ENCODE measurements at regions not wholly inside any gene's neighbourhood (a gene's known extent, or its start where the extent isn't known, plus 50 kb on each side); places are given as distances from the start of the nearest gene placed in this dataset.

DNA sequence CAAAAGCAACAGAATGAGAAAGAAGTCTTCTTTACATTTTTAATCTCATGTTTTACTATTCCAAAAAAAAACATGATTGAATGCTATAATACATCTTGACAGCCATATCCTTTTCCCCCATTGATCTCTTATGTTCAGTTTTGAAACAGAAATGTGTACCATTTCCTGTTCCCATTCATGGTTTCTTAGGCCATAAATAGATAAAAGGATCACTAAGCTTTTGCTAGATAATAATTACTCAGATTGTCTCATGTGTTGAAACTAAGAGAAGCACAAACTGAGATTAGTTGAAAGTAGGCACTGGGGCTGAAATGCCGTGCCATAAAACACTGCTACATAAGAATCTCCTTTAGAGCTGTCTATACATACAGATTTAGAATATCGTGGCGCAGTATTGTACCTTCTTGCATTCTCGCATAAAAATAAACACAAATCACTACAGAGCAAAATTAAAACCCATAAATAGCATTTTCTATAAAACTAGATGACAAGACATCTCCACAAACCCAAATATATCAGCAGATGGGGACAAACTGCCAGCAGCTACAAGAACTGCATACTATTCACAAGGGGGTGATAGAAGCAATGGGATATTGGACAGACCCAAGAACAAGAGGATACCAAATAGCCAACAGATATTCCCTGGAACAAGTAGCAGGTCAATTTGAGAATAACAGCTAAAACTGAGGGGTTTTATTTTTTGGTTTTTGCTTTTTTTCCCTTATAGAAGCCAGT lies 405.3 kb upstream of the PRMT6 start:
- Histone ChIP-seq H3K14ac (ENCODE audit: low read length) (no peak overlapping the region), H2BK5ac (ENCODE audit: low read depth, low read length, poor library complexity) (no peak overlapping the region), H3K4me1 (ENCODE audit: control insufficient read depth in 1 of 2, insufficient read depth in 2 of 2, low read length in 2 of 2) (no peaks in the 10 kb centered on the region), H2AFZ (ENCODE audit: insufficient read depth, low read length, poor library complexity) (no peak overlapping the region), H4K12ac (ENCODE audit: low read depth, low read length) (no peak overlapping the region), H2AK5ac (ENCODE audit: low read length) (no peak overlapping the region), H2BK120ac (ENCODE audit: insufficient read depth, low read length, poor library complexity) (no peak overlapping the region), H4K8ac (ENCODE audit: low read depth, low read length) (no peak overlapping the region), H3K23ac (ENCODE audit: low read length) (no peak overlapping the region), H3K27ac (ENCODE audit: low read depth, low read length) (no peak overlapping the region), H3K4ac (ENCODE audit: low read depth, low read length) (no peak overlapping the region), H3K79me1 (ENCODE audit: low read length) (no peaks in the 10 kb centered on the region), H3K4me2 (ENCODE audit: low read length) (no peak overlapping the region), H3K9ac (ENCODE audit: low read length) (no peak overlapping the region), H3K18ac (ENCODE audit: low read length) (no peak overlapping the region), H3K36me3 (ENCODE audit: control insufficient read depth in 1 of 2, insufficient read depth in 2 of 2, low read length in 2 of 2) (no peaks in the 10 kb centered on the region), H3K9me3 (ENCODE audit: insufficient read depth, low read depth, low read length) (no peaks in the 10 kb centered on the region), H3K4me3 (ENCODE audit: low read depth, low read length) (no peak overlapping the region), H4K91ac (ENCODE audit: low read depth, low read length) (no peak overlapping the region), H2BK12ac (ENCODE audit: low read length) (no peak overlapping the region), H3K27me3 (ENCODE audit: insufficient read depth, low read length) (no peaks in the 10 kb centered on the region), H3K79me2 (ENCODE audit: control insufficient read depth, insufficient read depth, low read length, poor library complexity) (no peaks in the 10 kb centered on the region)
- WGBS (ENCODE audit: extremely low coverage, insufficient coverage, insufficient read length) = no CpG with 5 or more reads among the region's 4 CpGs
- DNase-seq = no peak

DNA sequence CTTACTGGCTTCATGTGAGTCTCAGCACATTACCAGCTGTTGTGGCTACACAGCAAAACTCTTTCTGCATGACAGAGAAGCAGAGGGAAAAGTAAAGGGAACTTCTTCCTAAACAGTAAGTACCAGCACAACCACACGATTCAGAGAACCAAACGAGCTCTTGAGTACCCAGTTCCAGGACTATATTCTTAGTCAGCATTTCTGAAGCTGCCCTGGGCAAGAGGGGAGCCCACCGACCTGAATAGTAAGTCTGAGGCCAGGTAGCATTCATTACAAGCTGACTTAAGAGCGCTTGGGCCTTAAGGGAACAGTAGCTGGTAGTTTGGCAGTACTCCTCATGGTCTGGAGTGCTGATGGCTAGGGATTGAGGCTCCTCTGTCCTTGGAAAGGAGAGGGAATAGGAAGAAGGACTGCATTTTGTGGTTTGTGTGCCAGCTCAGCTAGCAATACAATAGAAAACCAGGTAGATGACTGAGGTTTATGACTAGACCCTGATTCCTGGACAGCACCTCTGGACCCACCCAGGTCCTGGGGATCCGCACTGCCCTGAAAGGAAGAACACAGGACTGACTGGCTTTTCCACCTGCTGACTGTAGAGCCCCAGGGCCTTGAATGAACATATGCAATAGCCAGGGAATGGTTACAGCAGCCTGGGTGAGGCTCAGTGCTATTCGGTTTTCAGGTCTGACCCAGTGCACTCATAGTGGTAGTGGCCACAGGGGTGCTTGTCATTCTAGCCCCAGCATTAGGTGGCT lies 396.8 kb upstream of the PRMT6 start:
- Histone ChIP-seq H3K4me3 (ENCODE audit: low read depth, low read length) (no peak overlapping the region), H3K27me3 (ENCODE audit: insufficient read depth, low read length) (no peaks in the 10 kb centered on the region), H3K79me1 (ENCODE audit: low read length) (no peaks in the 10 kb centered on the region), H4K12ac (ENCODE audit: low read depth, low read length) (no peak overlapping the region), H4K91ac (ENCODE audit: low read depth, low read length) (no peak overlapping the region), H3K9me3 (ENCODE audit: insufficient read depth, low read depth, low read length) (peaks cover 2% of the 10 kb centered on the region), H3K36me3 (ENCODE audit: control insufficient read depth in 1 of 2, insufficient read depth in 2 of 2, low read length in 2 of 2) (no peaks in the 10 kb centered on the region), H3K18ac (ENCODE audit: low read length) (no peak overlapping the region), H2AK5ac (ENCODE audit: low read length) (no peak overlapping the region), H2BK120ac (ENCODE audit: insufficient read depth, low read length, poor library complexity) (no peak overlapping the region), H3K9ac (ENCODE audit: low read length) (no peak overlapping the region), H3K27ac (ENCODE audit: low read depth, low read length) (no peak overlapping the region), H2BK5ac (ENCODE audit: low read depth, low read length, poor library complexity) (no peak overlapping the region), H2AFZ (ENCODE audit: insufficient read depth, low read length, poor library complexity) (no peak overlapping the region), H3K79me2 (ENCODE audit: control insufficient read depth, insufficient read depth, low read length, poor library complexity) (no peaks in the 10 kb centered on the region), H3K4me2 (ENCODE audit: low read length) (no peak overlapping the region), H4K8ac (ENCODE audit: low read depth, low read length) (no peak overlapping the region), H3K4me1 (ENCODE audit: control insufficient read depth in 1 of 2, insufficient read depth in 2 of 2, low read length in 2 of 2) (no peaks in the 10 kb centered on the region), H2BK12ac (ENCODE audit: low read length) (no peak overlapping the region), H3K23ac (ENCODE audit: low read length) (no peak overlapping the region), H3K4ac (ENCODE audit: low read depth, low read length) (no peak overlapping the region), H3K14ac (ENCODE audit: low read length) (no peak overlapping the region)
- WGBS (ENCODE audit: extremely low coverage, insufficient coverage, insufficient read length) = no CpG with 5 or more reads among the region's 6 CpGs
- DNase-seq = no peak

DNA sequence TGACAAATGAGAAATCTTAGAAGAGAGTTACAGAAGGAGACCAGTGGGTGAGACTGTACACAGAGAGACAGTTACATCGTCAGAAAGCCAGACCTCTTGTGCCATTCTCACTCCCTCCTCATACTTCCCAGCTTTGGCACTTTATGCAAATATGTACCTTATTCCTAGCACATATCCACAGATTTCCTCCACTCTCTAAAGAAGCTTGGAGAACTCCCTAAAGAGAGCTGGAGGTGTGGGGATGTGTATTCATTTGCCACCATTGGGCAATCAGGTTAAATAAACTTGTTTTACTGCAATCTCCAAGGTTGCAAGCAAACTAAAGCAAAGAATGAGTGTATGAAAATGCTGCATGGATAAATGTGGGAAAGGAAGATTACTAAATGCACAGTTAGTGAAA lies 380.9 kb upstream of the PRMT6 start:
- no peak overlapping the region for H2AK5ac ChIP-seq (ENCODE audit: low read length)
- no peaks in the 10 kb centered on the region for H3K79me1 ChIP-seq (ENCODE audit: low read length)
- H3K4me1 ChIP-seq (ENCODE audit: control insufficient read depth in 1 of 2, insufficient read depth in 2 of 2, low read length in 2 of 2) = no peaks in the 10 kb centered on the region
- no peak for DNase-seq
- H3K4me3 ChIP-seq (ENCODE audit: low read depth, low read length) = no peak overlapping the region
- no peak overlapping the region for H3K9ac ChIP-seq (ENCODE audit: low read length)
- H3K18ac ChIP-seq (ENCODE audit: low read length) = no peak overlapping the region
- H3K79me2 ChIP-seq (ENCODE audit: control insufficient read depth, insufficient read depth, low read length, poor library complexity) = no peaks in the 10 kb centered on the region
- WGBS (ENCODE audit: extremely low coverage, insufficient coverage, insufficient read length) = no CpG with 5 or more reads among the region's 1 CpG
- no peak overlapping the region for H4K12ac ChIP-seq (ENCODE audit: low read depth, low read length)
- no peak overlapping the region for H3K27ac ChIP-seq (ENCODE audit: low read depth, low read length)
- H3K36me3 ChIP-seq (ENCODE audit: control insufficient read depth in 1 of 2, insufficient read depth in 2 of 2, low read length in 2 of 2) = no peaks in the 10 kb centered on the region
- no peak overlapping the region for H2BK12ac ChIP-seq (ENCODE audit: low read length)
- H4K91ac ChIP-seq (ENCODE audit: low read depth, low read length) = no peak overlapping the region
- H3K4ac ChIP-seq (ENCODE audit: low read depth, low read length) = no peak overlapping the region
- no peak overlapping the region for H2BK5ac ChIP-seq (ENCODE audit: low read depth, low read length, poor library complexity)
- no peak overlapping the region for H3K14ac ChIP-seq (ENCODE audit: low read length)
- no peaks in the 10 kb centered on the region for H3K9me3 ChIP-seq (ENCODE audit: insufficient read depth, low read depth, low read length)
- H3K23ac ChIP-seq (ENCODE audit: low read length) = no peak overlapping the region
- H4K8ac ChIP-seq (ENCODE audit: low read depth, low read length) = no peak overlapping the region
- H2AFZ ChIP-seq (ENCODE audit: insufficient read depth, low read length, poor library complexity) = no peak overlapping the region
- no peak overlapping the region for H3K4me2 ChIP-seq (ENCODE audit: low read length)
- H3K27me3 ChIP-seq (ENCODE audit: insufficient read depth, low read length) = no peaks in the 10 kb centered on the region
- H2BK120ac ChIP-seq (ENCODE audit: insufficient read depth, low read length, poor library complexity) = no peak overlapping the region

DNA sequence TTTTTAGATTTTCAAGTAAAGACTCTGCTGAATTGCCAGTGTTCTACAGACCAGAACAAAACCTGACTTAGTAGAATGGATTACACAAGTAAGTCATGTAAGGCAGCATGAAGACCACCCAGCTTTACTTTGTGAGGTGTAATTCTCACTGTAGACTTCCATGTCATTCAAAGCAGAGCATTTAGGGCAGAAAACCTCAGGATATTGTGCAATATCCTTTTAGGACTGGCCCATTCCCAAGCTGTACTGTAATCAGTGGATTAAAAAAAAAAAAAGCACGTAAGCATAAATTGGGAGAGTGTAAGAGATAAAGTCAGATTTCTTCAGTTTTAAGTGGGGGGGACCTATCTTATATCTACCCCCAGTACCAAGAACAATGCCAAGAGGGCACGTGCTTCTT lies 380.5 kb upstream of the PRMT6 start:
- Histone ChIP-seq H3K4me3 (ENCODE audit: low read depth, low read length) (no peak overlapping the region), H3K79me2 (ENCODE audit: control insufficient read depth, insufficient read depth, low read length, poor library complexity) (no peaks in the 10 kb centered on the region), H2BK5ac (ENCODE audit: low read depth, low read length, poor library complexity) (no peak overlapping the region), H4K8ac (ENCODE audit: low read depth, low read length) (no peak overlapping the region), H3K4me2 (ENCODE audit: low read length) (no peak overlapping the region), H4K12ac (ENCODE audit: low read depth, low read length) (no peak overlapping the region), H2AK5ac (ENCODE audit: low read length) (no peak overlapping the region), H3K9me3 (ENCODE audit: insufficient read depth, low read depth, low read length) (no peaks in the 10 kb centered on the region), H2AFZ (ENCODE audit: insufficient read depth, low read length, poor library complexity) (no peak overlapping the region), H3K14ac (ENCODE audit: low read length) (no peak overlapping the region), H3K9ac (ENCODE audit: low read length) (no peak overlapping the region), H3K27me3 (ENCODE audit: insufficient read depth, low read length) (no peaks in the 10 kb centered on the region), H3K23ac (ENCODE audit: low read length) (no peak overlapping the region), H2BK12ac (ENCODE audit: low read length) (no peak overlapping the region), H2BK120ac (ENCODE audit: insufficient read depth, low read length, poor library complexity) (no peak overlapping the region), H3K4me1 (ENCODE audit: control insufficient read depth in 1 of 2, insufficient read depth in 2 of 2, low read length in 2 of 2) (no peaks in the 10 kb centered on the region), H3K79me1 (ENCODE audit: low read length) (no peaks in the 10 kb centered on the region), H3K18ac (ENCODE audit: low read length) (no peak overlapping the region), H4K91ac (ENCODE audit: low read depth, low read length) (no peak overlapping the region), H3K4ac (ENCODE audit: low read depth, low read length) (no peak overlapping the region), H3K36me3 (ENCODE audit: control insufficient read depth in 1 of 2, insufficient read depth in 2 of 2, low read length in 2 of 2) (no peaks in the 10 kb centered on the region), H3K27ac (ENCODE audit: low read depth, low read length) (no peak overlapping the region)
- no peak for DNase-seq
- WGBS (ENCODE audit: extremely low coverage, insufficient coverage, insufficient read length) = no CpG with 5 or more reads among the region's 2 CpGs

Data from trophoblast cell (in vitro differentiated cells and primary cell).